SK-N-SH (cell line): ENCODE measurements at regions not wholly inside any gene's neighbourhood (a gene's known extent, or its start where the extent isn't known, plus 50 kb on each side); places are given as distances from the start of the nearest gene placed in this dataset.

Experiments used
- CTCF ChIA-PET: fragments of 300-600, 350-600 bp; formaldehyde crosslinking; extraction: SDS; loops from one replicate; lab custom pipeline; 2021; lab: Yijun Ruan, JAX
- POLR2A ChIA-PET: fragments of 350-600 bp; sonication (Branson Sonifier 250); formaldehyde crosslinking; extraction: SDS; loops from one replicate; lab custom pipeline; 2020; ENCODE audit warnings: antibody characterized with exemption, inconsistent platforms; lab: Yijun Ruan, JAX
- DNase-seq: peaks from one replicate; pipeline ENCODE4 v3.0.0; 2012
- H2AFZ ChIP-seq: fragments of 200-600 bp; sonication (generic); 2 replicates; pipeline ENCODE4 v1.8.1; 2016; ENCODE audit warnings: antibody characterized with exemption, mild to moderate bottlenecking, low read depth
- H3F3A ChIP-seq: fragments of 200-600 bp; sonication (generic); replicated peaks from 2 replicates; pipeline ENCODE3; 2016; ENCODE audit warnings: antibody characterized with exemption, mild to moderate bottlenecking; ENCODE audit not compliant: insufficient read depth
- H3K27ac ChIP-seq, 2 experiments: fragments of 200-500 bp in 1 of 2; fragments of 200-600 bp in 1 of 2; sonication (Bioruptor generic) in 1 of 2; sonication (generic), shearing (Covaris generic) in 1 of 2; 2 replicates each; pipeline versions ENCODE4 v1.5.1 to v1.6.1; 2014 to 2016; ENCODE audit warnings: low read depth in 2 of 2, inconsistent platforms in 1 of 2, low read length in 1 of 2, mild to moderate bottlenecking in 1 of 2, mixed read lengths in 1 of 2
- H3K27me3 ChIP-seq: fragments of 200-600 bp; sonication (generic), shearing (Covaris generic); 2 replicates; pipeline ENCODE4 v1.6.1; 2016; ENCODE audit warnings: mixed run types; ENCODE audit not compliant: insufficient read depth
- H3K36me3 ChIP-seq, 2 experiments: fragments of 200-500 bp in 1 of 2; fragments of 200-600 bp in 1 of 2; sonication (Bioruptor generic) in 1 of 2; sonication (generic) in 1 of 2; replicated peaks in 1 of 2; 2 replicates each; pipeline versions ENCODE3 to v1.5.1; 2014 to 2016; ENCODE audit warnings: low read length in 1 of 2, mild to moderate bottlenecking in 1 of 2; ENCODE audit not compliant: insufficient read depth in 2 of 2, control insufficient read depth in 1 of 2
- H3K4me1 ChIP-seq, 2 experiments: fragments of 200-500 bp in 1 of 2; fragments of 200-600 bp in 1 of 2; sonication (Bioruptor generic) in 1 of 2; sonication (generic), shearing (Covaris generic) in 1 of 2; 2 replicates each; pipeline versions ENCODE4 v1.5.1 to v1.6.1; 2014 to 2016; ENCODE audit warnings: low read depth in 1 of 2, low read length in 1 of 2, mixed run types in 1 of 2; ENCODE audit not compliant: insufficient read depth in 2 of 2, control insufficient read depth in 1 of 2
- H3K4me2 ChIP-seq: fragments of 200-600 bp; sonication (generic), shearing (Covaris generic); 2 replicates; pipeline ENCODE4 v1.6.1; 2017; ENCODE audit warnings: mixed run types
- H3K4me3 ChIP-seq, 2 experiments: fragments of 200-500 bp in 1 of 2; fragments of 200-600 bp in 1 of 2; sonication (Bioruptor generic) in 1 of 2; sonication (generic), shearing (Covaris generic) in 1 of 2; 2 replicates each; pipeline versions ENCODE4 v1.5.1 to v1.8.1; 2014 to 2016; ENCODE audit warnings: low read depth in 2 of 2, inconsistent platforms in 1 of 2, low read length in 1 of 2, mild to moderate bottlenecking in 1 of 2, mixed read lengths in 1 of 2, moderate library complexity in 1 of 2
- H3K79me2 ChIP-seq: fragments of 200-600 bp; sonication (generic); 2 replicates; pipeline ENCODE4 v1.8.1; 2017; ENCODE audit warnings: mild to moderate bottlenecking; ENCODE audit not compliant: insufficient read depth
- H3K9ac ChIP-seq: fragments of 200-600 bp; sonication (generic); 2 replicates; pipeline ENCODE4 v1.6.1; 2017; ENCODE audit warnings: mixed run types
- H3K9me2 ChIP-seq: fragments of 200-600 bp; sonication (generic); 2 replicates; pipeline ENCODE4 v1.6.1; 2017; ENCODE audit warnings: mixed run types
- H3K9me3 ChIP-seq: fragments of 200-600 bp; sonication (generic); 2 replicates; pipeline ENCODE4 v1.6.1; 2017; ENCODE audit warnings: mixed run types, mild to moderate bottlenecking, moderate library complexity
- H4K20me1 ChIP-seq: fragments of 200-600 bp; sonication (generic); 2 replicates; pipeline ENCODE4 v1.6.1; 2017; ENCODE audit warnings: mild to moderate bottlenecking, mixed run types; ENCODE audit not compliant: insufficient read depth
- ELF1 ChIP-seq: IDR thresholded peaks from 2 replicates; pipeline ENCODE4 v1.4.0; 2012
- EP300 ChIP-seq, 2 experiments: IDR thresholded peaks; 2 replicates each; pipeline versions ENCODE4 v1.4.0 to v1.6.1; 2012; ENCODE audit warnings: borderline replicate concordance in 1 of 2, low read depth in 1 of 2, low read length in 1 of 2
- FOSL2 ChIP-seq: IDR thresholded peaks from 2 replicates; pipeline ENCODE4 v1.4.0; 2012; ENCODE audit warnings: low read depth, mild to moderate bottlenecking, moderate library complexity, borderline replicate concordance
- FOXM1 ChIP-seq: IDR thresholded peaks from 2 replicates; pipeline ENCODE4 v1.4.0; 2012; ENCODE audit warnings: low read depth, mild to moderate bottlenecking
- GATA2 ChIP-seq: sonication (generic); formaldehyde crosslinking; IDR thresholded peaks from 2 replicates; pipeline ENCODE4 v1.5.0; 2020; ENCODE audit warnings: mild to moderate bottlenecking, missing genetic modification reagents
- MAX ChIP-seq: IDR thresholded peaks from 2 replicates; pipeline ENCODE4 v1.4.0; 2012; ENCODE audit warnings: low read depth
- NFIC ChIP-seq: IDR thresholded peaks from 2 replicates; pipeline ENCODE4 v1.4.0; 2012; ENCODE audit warnings: borderline replicate concordance
- NRF1 ChIP-seq: IDR thresholded peaks from 2 replicates; pipeline ENCODE4 v1.6.1; 2012; ENCODE audit warnings: low read depth, mild to moderate bottlenecking, low read length
- PBX3 ChIP-seq: IDR thresholded peaks from 2 replicates; pipeline ENCODE4; 2012
- RAD21 ChIP-seq: IDR thresholded peaks from 2 replicates; pipeline ENCODE4 v1.6.1; 2012; ENCODE audit warnings: mild to moderate bottlenecking, low read length
- RCOR1 ChIP-seq: fragments of 150-350 bp; IDR thresholded peaks from 2 replicates; pipeline ENCODE4 v1.6.1; 2017; ENCODE audit warnings: antibody characterized with exemption, low read length
- REST ChIP-seq: IDR thresholded peaks from 2 replicates; pipeline ENCODE4 v1.6.1; 2012; ENCODE audit warnings: mild to moderate bottlenecking, low read depth, low read length, moderate library complexity
- SIN3A ChIP-seq: IDR thresholded peaks from 2 replicates; pipeline ENCODE4 v1.6.1; 2012; ENCODE audit warnings: low read depth, mild to moderate bottlenecking, low read length, moderate library complexity, borderline replicate concordance
- TCF12 ChIP-seq: IDR thresholded peaks from 2 replicates; pipeline ENCODE4 v1.4.0; 2012
- USF1 ChIP-seq: IDR thresholded peaks from 2 replicates; pipeline ENCODE4 v1.4.0; 2012; ENCODE audit warnings: low read depth, borderline replicate concordance
- USF2 ChIP-seq: fragments of 150-350 bp; IDR thresholded peaks from 2 replicates; pipeline ENCODE4 v1.6.1; 2017; ENCODE audit warnings: antibody characterized with exemption, low read length, low read depth, borderline replicate concordance
- YY1 ChIP-seq: IDR thresholded peaks from 2 replicates; pipeline ENCODE4 v1.4.0; 2012; ENCODE audit warnings: low read depth, mild to moderate bottlenecking
- ZBTB33 ChIP-seq: IDR thresholded peaks from 2 replicates; pipeline ENCODE4 v1.4.0; 2012; ENCODE audit warnings: low read depth, borderline replicate concordance
- WGBS: methylation state at CpG from one replicate; pipeline ENCODE4 v1.1.6; 2017; ENCODE audit warnings: low lambda C conversion rate; 5-methylcytosine and 5-hydroxymethylcytosine counted together

GRCh38 chr1:244305776-244306341 is 145.8 kb downstream of the ADSS2 start:
- TF ChIP-seq EP300 (IDR thresholded peaks at IDR 0.05; ENCODE audit: borderline replicate concordance in 1 of 2, low read depth in 1 of 2, low read length in 1 of 2), result no peak
- TF ChIP-seq NRF1, result no peak
- no peak for TF ChIP-seq ELF1
- TF ChIP-seq NFIC, result no peak
- no peak for TF ChIP-seq RCOR1
- no peak for TF ChIP-seq MAX
- no peak for TF ChIP-seq ZBTB33
- no peak for TF ChIP-seq USF2
- TF ChIP-seq TCF12, result no peak
- no peak for TF ChIP-seq REST
- no peak for TF ChIP-seq FOSL2
- TF ChIP-seq YY1, result no peak
- no peak for TF ChIP-seq USF1
- no peak for TF ChIP-seq RAD21
- no peak for TF ChIP-seq FOXM1
- TF ChIP-seq GATA2 (CRISPR knock-in tag), result no peak
- TF ChIP-seq SIN3A, result no peak
- no peak for TF ChIP-seq PBX3
- H3F3A ChIP-seq, result no peaks in the 10 kb centered on the region
- no peaks in the 10 kb centered on the region for H3K9me2 ChIP-seq
- CTCF ChIA-PET, result no interaction called here
- peaks cover 0 to 2% of the 10 kb centered on the region in 2 experiments; a peak in 1 of 4 replicates for H3K4me1 ChIP-seq
- H2AFZ ChIP-seq, result no peak overlapping the region
- H3K27ac ChIP-seq, result no peak overlapping the region
- DNase-seq, result no peak
- H3K4me2 ChIP-seq, result no peak overlapping the region
- no peak overlapping the region for H3K4me3 ChIP-seq
- POLR2A ChIA-PET, result no interaction called here
- H3K27me3 ChIP-seq, result no peaks in the 10 kb centered on the region
- no peak overlapping the region for H3K9ac ChIP-seq
- no peaks in the 10 kb centered on the region for H3K36me3 ChIP-seq
- peaks cover 9% of the 10 kb centered on the region for H3K9me3 ChIP-seq
- no peaks in the 10 kb centered on the region for H3K79me2 ChIP-seq
- no peaks in the 10 kb centered on the region for H4K20me1 ChIP-seq
- 98% methylated on average over 2 of the region's 4 CpGs for WGBS
